Activated gamma-delta T cell treated with anti-CD3 and anti-CD28 coated beads, Interleukin-2, amount 50 U/mL, for 16 hours (primary cell): ENCODE measurements at regions not wholly inside any gene's neighbourhood (a gene's known extent, or its start where the extent isn't known, plus 50 kb on each side); places are given as distances from the start of the nearest gene placed in this dataset.
"Not testable (repeated sequence)": the region's sequence is repeated elsewhere in the genome, so short reads cannot be mapped to it uniquely, and the experiment has no call there.

ENCODE experiments used
- DNase-seq: peaks from one replicate; pipeline ENCODE4 v3.0.0-alpha.2; 2020; ENCODE audit warnings: low read depth

DNA sequence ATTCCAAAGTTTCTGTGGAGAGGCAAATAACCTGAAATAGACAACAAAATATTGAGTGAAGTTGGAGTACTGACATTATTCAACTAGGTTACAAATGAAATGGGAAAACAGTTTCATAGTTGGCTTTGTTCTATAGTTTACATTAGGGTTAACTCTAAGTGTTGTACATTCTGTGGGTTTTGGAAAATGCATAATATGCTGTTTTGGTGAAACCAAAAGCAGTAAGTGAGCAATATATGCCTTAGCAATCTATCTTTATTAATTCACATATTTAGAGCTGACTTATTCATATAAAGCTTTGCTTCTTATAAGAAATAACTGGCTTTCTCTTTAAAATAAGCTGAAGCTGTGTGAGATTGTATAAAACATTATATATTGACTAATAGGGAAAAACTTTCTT is 157.5 kb upstream of the AHI1 start:
- DNase-seq: no peak

DNA sequence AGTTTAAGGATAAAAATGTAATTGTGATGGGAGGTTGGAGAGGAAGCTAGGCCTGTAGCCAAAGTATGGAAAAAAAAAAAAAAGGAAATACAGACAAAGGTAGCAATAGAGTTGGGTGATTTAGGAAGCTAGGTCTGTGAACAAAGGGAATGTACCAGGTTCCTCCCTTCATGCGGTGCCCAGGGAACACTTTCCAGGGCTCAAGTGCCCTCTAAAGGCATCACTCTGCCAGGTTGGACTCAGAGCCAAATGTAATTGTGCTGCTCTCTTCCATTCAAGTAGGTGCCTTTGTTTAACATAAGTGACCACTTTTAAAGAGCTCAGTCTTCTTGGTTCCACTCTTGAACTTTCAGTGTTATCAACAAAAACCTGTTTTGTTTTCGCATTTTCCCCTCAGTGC is 159.7 kb upstream of the AHI1 start:
- no peak for DNase-seq

DNA sequence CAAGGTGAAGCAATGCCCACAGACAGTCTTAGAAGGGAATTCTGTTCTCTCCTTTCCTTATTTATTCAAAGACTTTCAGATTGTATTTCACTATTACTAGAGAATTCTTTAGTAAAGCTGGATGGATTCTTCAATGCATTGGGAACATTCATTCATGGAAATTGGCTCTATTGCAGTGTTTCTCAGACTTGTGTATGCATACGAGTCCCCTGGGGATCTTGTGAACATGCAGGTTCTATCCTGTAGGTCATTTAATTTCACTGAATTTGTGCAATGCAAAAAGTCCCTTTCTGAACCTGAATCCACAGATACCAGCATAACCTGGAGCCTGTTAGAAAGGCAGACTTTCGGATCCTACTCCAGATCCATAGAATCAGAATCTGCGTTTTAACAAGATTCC is 160.9 kb upstream of the AHI1 start:
- no peak for DNase-seq

DNA sequence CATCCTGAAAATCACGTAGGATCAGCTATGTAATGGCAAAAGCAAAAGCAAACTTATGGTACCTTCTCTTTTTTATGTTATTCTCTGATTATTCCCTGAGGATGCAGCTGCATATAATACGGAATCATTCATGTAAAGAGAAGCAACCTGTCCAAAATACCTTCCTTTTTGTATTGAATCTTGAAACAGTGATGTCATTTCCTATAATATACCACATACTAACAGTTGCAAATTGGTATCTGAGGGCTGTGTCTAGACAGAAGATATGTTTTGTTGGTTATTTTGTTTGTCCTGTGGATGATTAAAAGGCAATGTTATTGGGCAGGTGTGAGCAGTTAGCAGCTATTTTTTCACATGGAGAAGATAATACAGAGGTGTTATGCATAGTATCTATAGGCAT is 161.4 kb upstream of the AHI1 start:
- no peak for DNase-seq

DNA sequence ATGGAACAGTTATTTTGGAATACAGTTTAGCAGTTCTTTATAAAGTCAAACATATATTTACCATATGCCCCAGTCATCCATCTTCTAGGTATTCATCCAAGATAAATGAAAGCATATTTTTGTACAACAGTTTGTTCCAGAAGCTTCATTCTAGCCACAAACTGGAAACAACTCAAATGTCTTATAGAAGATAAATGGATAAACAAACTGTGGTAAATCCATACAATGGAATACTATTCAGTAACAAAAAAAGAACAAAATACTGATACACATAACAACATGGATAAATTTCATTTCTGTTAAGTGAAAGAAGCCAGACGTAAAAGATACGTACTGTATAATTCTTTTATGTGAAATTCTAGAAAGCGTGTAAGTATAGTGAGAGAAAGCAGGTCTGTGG is 167.0 kb upstream of the AHI1 start:
- DNase-seq: no peak

DNA sequence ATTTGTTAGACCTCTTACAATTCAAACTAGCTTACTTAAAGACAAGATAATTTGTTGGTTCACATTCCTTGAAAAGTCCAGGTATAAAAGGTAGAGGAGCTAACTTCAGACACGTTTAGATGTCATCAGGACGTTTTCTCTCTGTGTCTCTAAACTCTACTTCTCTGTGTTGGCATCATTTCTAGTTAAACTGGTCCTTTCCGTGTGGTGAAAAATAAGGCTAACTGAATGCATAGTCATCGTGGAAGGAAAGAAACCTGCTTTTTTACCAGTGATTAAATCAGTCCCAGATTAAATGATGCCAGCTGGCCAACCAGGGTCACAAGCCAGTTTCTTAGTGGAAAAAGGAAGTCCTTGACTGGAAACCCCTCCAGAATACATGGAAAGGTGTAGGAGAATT is 168.4 kb upstream of the AHI1 start:
- no peak for DNase-seq

DNA sequence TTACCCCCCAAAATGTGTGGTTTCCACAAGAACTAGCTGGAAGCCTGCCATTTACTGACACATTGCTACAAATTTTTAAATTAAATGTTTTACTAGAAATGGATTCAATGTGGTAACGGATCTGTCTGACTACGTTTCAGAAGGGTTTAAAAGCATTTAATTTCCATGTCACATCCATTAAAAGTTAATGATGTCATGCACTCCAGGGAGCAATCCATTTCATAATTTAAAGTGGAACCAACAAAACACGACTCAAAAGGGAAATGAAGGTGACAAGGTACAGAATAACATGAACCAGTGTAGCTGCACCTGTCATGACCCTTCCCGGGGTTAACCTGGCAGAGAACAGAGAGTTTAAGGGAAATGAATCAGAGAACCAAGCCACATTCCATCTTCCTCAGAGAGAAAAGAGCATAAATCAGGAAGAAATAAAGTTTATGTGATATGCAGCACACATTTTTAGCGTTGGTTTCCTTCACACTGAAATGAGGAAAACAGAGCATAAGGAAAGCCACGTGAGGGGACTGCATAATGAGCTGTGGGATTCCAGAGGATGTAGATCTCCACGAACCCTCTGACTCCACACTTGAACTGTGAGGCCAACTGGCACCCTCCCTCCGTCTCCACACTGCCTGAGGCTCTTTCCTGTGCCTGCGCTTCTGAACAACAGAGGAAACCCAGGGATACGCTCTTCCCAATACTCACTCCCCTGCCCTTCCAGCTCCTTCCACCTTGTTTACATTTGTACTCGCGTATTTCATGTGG is 170.3 kb upstream of the AHI1 start:
- no peak for DNase-seq

DNA sequence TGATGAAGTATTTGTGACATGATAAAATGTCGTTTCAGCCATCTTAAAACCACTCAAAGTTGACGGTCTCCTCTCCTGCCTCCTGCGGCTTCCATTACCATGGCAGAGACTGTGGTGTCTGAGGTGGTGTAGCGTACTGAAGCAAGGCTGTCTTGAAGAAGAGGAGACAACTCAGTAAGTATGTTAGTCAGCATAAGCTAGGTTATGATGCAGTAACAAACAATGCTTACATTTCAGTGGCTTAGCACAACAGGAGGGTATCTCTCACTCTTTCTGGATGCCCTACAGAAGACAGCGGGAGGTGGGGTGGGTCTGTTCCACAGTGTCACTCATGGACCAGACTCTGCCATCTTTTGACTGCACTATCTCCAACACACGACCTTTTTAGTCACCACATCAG is 174.7 kb upstream of the AHI1 start:
- no peak for DNase-seq

GRCh38 chr6:135673501-135674309 is 176.2 kb upstream of the AHI1 start:
- no peak for DNase-seq

- no peak for DNase-seq
These were observed 176.5 kb upstream of the PDE7B start for GRCh38 chr6:135675026-135675425.

- peak; percentile 9 for DNase-seq
These were observed 175.6 kb upstream of the PDE7B start for GRCh38 chr6:135675862-135676261.

DNA sequence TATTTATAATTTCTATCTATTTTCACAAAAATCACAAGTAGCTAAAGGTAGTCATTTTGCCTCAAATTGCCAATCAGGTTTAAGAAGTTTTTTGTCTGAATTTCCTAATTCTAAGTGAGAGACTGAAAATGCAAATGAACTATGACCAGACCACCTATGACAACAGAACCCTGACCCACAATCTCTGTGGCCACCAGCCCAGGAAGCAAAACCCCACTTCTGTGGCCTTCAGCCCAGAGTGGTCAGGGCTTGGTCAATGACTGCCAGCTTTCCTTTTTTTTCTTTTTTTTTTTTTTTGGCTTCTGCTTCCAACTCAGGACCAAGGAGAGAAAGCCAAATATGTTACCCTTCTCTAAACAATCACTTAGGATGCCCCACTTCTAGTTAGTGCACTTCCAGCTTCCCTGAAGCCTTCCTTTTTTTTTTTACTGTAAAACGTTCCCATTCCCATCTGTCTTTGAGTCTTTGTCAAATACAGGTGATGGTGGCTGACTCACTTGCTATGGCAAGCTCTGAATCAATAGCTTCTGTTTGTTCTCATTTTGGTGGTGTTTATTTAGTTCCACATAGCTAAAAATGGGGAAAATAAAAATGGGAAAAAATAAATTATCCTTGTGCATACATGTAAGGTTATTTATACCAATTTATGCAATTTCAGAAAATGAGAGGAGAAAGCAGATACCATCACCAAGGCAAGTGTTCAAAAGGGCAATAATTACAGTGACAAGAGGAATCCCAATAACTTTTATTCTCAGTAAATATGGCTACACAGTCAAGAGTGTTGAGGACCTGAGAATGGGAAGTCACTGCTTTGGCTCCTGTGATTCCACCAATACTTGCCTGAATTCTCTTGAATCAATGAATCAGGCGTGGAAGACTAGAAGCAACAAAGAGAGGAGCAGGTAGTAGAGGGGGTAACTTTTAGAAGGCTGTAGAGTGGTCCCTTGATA is 170.3 kb upstream of the PDE7B start:
- DNase-seq: no peak

DNA sequence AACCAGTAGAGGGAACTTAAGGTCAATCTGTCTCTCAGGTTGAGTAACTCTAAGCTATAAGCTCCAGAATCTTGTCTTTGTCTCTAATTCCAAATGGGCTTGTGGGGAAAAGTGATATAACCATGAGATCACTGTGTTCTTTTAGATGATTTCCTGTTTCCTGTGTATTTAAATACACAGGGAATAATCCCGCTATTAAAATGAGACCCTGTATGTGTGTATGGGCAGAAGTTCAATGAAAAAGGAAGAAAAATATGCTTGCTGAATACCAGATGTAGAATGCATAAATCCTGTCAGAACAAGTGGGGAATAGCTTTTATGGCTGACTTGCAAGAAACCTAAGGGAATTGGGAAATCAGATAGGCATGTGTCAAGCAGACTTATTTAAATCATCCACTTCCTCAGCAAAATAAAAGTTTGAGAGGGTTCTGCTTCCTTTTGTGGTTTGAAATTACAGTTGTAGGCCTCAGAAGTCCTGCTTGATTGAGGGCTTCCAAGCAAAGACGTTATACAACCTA is 164.7 kb upstream of the PDE7B start:
- DNase-seq: no peak

DNA sequence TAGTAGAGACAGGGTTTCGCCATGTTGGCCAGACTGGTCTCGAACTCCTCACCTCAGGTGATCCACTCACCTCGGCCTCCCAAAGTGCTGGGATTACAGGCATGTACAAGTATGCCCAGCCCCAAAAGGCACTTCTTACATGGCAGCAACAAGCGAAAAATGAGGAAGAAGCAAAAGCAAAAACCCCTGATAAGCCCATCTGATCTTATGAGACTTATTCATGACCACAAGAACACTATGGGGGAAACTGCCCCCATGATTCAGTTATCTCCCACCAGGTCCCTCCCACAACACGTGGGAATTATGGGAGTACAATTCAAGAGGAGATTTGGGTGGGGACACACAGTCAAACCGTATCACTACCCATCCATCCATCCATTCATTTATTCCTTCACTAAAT is 163.0 kb upstream of the PDE7B start:
- DNase-seq: not testable (repeated sequence)

GRCh38 chr6:135692426-135692825 is 159.1 kb upstream of the PDE7B start:
- DNase-seq: no peak

DNA sequence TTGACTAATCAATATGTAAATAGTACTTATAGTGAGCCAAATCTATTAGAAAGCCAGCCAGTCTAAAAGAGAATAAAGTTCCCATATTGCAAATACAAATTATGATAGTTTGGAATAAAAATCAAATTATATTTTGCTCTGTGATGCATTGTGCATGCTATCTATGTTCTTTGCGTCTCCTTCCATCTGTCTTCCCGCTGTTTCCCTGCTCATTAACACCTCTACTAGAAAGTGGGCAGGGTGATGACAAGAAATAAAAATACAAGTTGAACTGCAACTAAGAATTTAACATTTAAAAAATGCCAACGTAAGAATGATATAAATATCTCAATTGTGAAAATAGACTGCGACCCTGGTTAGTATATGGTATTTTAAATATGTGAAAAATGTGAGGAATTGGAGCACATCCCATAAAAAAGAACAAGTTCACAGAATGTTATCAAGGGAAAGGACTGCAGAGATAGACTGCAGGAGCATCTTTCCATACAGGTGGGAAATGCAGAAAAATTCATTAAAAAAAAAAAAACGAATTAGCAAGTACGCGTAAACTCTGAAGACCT is 157.6 kb upstream of the PDE7B start:
- DNase-seq: no peak

DNA sequence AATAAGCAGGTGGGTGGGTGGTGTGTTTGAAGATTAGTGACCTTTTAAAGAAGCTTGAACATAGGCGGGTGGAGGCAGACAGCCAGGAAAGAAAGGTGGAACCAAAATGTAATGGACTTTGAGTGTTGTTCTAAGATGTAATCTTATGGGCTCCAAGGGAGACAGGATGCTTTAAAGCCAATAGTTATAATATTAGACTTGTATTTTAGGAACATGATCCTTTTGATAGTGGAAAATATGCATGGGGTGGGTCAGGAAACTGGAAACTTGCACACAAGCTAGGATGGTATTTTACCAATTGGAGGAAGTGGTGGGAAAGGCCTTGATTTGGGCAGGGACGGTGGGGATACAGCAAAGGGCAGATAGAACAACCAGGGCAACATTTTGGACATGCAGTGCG is 151.8 kb upstream of the PDE7B start:
- DNase-seq: no peak

GRCh38 chr6:135701426-135701825 is 150.1 kb upstream of the PDE7B start:
- no peak for DNase-seq

GRCh38 chr6:135703007-135703406 is 148.5 kb upstream of the PDE7B start:
- no peak for DNase-seq

- no peak for DNase-seq
These were observed 147.9 kb upstream of the PDE7B start for GRCh38 chr6:135703621-135704020.

GRCh38 chr6:135707426-135707825 is 144.1 kb upstream of the PDE7B start:
- DNase-seq: no peak

DNA sequence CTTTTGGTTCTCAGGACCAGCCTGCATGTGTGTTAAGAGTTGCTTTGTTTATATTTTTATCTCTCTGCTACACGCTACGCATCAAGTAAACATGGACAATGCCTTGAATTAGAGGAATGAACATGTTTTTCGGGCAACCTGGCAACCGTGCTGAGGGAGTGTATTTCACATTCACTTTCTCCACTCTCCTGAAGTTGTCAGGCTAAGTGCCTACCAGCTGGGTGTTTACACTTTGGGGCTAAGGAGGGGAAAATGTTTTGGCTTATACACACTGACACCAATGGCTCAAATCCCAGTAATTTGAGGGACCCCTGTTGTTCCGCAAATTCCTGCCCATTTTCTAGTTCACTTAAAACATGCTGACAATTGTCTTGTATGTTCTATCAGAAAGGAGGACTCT is 141.5 kb upstream of the PDE7B start:
- no peak for DNase-seq
